ENCODE measurements at regions not wholly inside any gene's neighbourhood (a gene's known extent, or its start where the extent isn't known, plus 50 kb on each side); places are given as distances from the start of the nearest gene placed in this dataset.

- DNase-seq (ENCODE audit: extremely low spot score, unreplicated experiment) = no peak
- Mint-ChIP-seq H3K27ac (ENCODE audit: unreplicated experiment) (no peak overlapping the region), H3K36me3 (ENCODE audit: unreplicated experiment) (no peaks in the 10 kb centered on the region), H3K4me1 (ENCODE audit: unreplicated experiment) (no peaks in the 10 kb centered on the region), H3K9me3 (ENCODE audit: unreplicated experiment) (peaks cover 4% of the 10 kb centered on the region), H3K4me3 (ENCODE audit: unreplicated experiment) (no peak overlapping the region), H3K27me3 (ENCODE audit: unreplicated experiment) (no peaks in the 10 kb centered on the region)
- no peak for TF ChIP-seq CTCF (IDR thresholded peaks at IDR 0.05)
Measured at GRCh38 chr2:6444514-6444913, 421.2 kb downstream of the CMPK2 start.

DNA sequence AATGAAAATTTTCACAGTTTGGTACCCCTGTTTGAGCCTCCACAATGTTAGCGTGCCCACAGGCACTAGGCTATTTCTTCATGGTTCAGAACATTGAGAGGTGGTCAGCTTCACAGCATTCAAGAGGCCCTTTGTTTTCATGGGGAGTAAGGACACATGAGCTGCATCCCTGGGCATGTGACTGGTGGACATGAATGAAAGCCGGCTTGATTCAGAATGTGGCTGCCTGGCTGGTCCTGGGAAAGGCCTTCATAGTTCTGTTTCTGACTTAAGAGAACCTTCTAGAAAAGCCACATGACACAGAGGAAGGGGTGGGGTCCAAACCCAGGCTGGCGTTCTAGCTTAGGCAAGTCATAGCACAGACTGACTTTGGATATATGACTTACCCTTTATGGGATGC lies 420.6 kb downstream of the CMPK2 start:
- H3K4me1 Mint-ChIP-seq (ENCODE audit: unreplicated experiment) = no peaks in the 10 kb centered on the region
- DNase-seq (ENCODE audit: extremely low spot score, unreplicated experiment) = no peak
- no peaks in the 10 kb centered on the region for H3K27me3 Mint-ChIP-seq (ENCODE audit: unreplicated experiment)
- H3K9me3 Mint-ChIP-seq (ENCODE audit: unreplicated experiment) = peaks cover 4% of the 10 kb centered on the region
- no peaks in the 10 kb centered on the region for H3K36me3 Mint-ChIP-seq (ENCODE audit: unreplicated experiment)
- no peak overlapping the region for H3K4me3 Mint-ChIP-seq (ENCODE audit: unreplicated experiment)
- no peak for TF ChIP-seq CTCF (IDR thresholded peaks at IDR 0.05)
- no peak overlapping the region for H3K27ac Mint-ChIP-seq (ENCODE audit: unreplicated experiment)

- TF ChIP-seq CTCF (IDR thresholded peaks at IDR 0.05) = no peak
- no peaks in the 10 kb centered on the region for H3K4me1 Mint-ChIP-seq (ENCODE audit: unreplicated experiment)
Measured at GRCh38 chr2:6446938-6447608, 418.6 kb downstream of the CMPK2 start.

DNA sequence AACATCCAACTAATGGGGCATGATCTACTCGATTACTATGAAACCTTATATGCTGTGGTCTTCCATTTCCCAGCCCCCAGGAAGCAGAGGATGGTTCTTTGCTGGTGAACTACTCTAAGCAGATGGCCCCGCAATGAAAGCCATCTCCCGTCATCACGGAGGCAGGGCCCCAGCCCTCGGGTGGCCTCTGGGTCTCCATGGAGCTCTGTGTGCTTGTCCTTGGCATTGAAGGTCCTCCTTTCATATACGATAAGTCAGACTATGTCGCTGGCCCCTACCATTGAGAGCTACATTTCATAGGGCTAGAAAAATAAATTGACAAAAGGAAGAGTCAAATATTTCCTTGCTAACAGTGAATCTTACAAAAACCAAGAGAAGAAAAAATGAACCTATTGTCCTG lies 416.8 kb downstream of the CMPK2 start:
- no peak for DNase-seq (ENCODE audit: extremely low spot score, unreplicated experiment)
- no peak overlapping the region for H3K27ac Mint-ChIP-seq (ENCODE audit: unreplicated experiment)
- H3K9me3 Mint-ChIP-seq (ENCODE audit: unreplicated experiment) = peaks cover 4% of the 10 kb centered on the region
- no peak for TF ChIP-seq CTCF (IDR thresholded peaks at IDR 0.05)
- H3K4me3 Mint-ChIP-seq (ENCODE audit: unreplicated experiment) = no peak overlapping the region
- no peaks in the 10 kb centered on the region for H3K36me3 Mint-ChIP-seq (ENCODE audit: unreplicated experiment)
- H3K4me1 Mint-ChIP-seq (ENCODE audit: unreplicated experiment) = no peaks in the 10 kb centered on the region
- H3K27me3 Mint-ChIP-seq (ENCODE audit: unreplicated experiment) = no peaks in the 10 kb centered on the region

More at GRCh38 chr2:6446938-6447608, 418.6 kb downstream of the CMPK2 start:
- H3K27me3 Mint-ChIP-seq (ENCODE audit: unreplicated experiment) = no peaks in the 10 kb centered on the region
- H3K27ac Mint-ChIP-seq (ENCODE audit: unreplicated experiment) = no peak overlapping the region
- no peaks in the 10 kb centered on the region for H3K36me3 Mint-ChIP-seq (ENCODE audit: unreplicated experiment)
- no peaks in the 10 kb centered on the region for H3K9me3 Mint-ChIP-seq (ENCODE audit: unreplicated experiment)
- no peak for DNase-seq (ENCODE audit: extremely low spot score, unreplicated experiment)
- H3K4me3 Mint-ChIP-seq (ENCODE audit: unreplicated experiment) = no peak overlapping the region

DNA sequence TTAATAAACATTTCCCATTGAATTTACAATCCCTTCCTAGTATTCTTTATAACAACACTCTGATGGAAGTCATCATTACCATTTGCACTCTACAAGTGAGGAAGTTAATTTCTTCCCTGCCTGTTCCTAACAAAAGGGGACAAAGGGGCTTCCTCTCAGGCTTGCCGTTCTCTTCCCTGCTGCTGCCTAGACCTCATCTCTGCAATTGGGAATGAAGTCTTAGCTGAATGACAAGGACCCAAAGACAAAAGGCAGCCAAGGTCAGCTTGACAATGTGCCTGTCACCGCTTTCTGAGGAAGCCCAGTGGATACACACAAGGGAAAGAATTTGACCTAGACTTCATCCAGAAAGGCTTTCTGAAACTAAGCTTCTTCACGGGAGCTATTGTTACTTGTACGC lies 416.4 kb downstream of the CMPK2 start:
- H3K27me3 Mint-ChIP-seq (ENCODE audit: unreplicated experiment) = no peaks in the 10 kb centered on the region
- H3K9me3 Mint-ChIP-seq (ENCODE audit: unreplicated experiment) = peaks cover 7% of the 10 kb centered on the region
- no peak for DNase-seq (ENCODE audit: extremely low spot score, unreplicated experiment)
- no peaks in the 10 kb centered on the region for H3K4me1 Mint-ChIP-seq (ENCODE audit: unreplicated experiment)
- no peak overlapping the region for H3K27ac Mint-ChIP-seq (ENCODE audit: unreplicated experiment)
- TF ChIP-seq CTCF (IDR thresholded peaks at IDR 0.05) = no peak
- H3K4me3 Mint-ChIP-seq (ENCODE audit: unreplicated experiment) = no peak overlapping the region
- H3K36me3 Mint-ChIP-seq (ENCODE audit: unreplicated experiment) = no peaks in the 10 kb centered on the region

Data from osteocyte (in vitro differentiated cells).